ENCODE measurements at regions not wholly inside any gene's neighbourhood (a gene's known extent, or its start where the extent isn't known, plus 50 kb on each side); places are given as distances from the start of the nearest gene placed in this dataset.
"Not testable (repeated sequence)": the region's sequence is repeated elsewhere in the genome, so short reads cannot be mapped to it uniquely, and the experiment has no call there.

DNA sequence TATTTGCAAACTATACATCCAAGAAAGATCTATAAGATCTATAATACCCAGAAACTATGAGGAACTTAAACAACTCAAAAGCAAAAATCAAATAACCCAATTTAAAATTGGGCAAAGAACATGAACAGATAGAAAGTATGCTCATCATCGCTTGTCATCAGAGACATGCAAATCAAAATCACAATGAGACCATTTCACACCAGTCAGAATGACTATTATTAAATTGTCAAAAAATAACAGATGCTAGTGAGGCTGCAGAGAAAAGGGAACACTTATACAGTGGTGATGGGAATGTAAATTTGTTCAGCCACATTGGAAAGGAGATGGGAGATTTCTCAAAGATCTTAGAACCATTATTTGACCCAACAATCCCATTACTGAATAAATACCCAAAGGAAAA is 1451.7 kb upstream of the ADGRL3 start:
- TF ChIP-seq, protein P1, sequence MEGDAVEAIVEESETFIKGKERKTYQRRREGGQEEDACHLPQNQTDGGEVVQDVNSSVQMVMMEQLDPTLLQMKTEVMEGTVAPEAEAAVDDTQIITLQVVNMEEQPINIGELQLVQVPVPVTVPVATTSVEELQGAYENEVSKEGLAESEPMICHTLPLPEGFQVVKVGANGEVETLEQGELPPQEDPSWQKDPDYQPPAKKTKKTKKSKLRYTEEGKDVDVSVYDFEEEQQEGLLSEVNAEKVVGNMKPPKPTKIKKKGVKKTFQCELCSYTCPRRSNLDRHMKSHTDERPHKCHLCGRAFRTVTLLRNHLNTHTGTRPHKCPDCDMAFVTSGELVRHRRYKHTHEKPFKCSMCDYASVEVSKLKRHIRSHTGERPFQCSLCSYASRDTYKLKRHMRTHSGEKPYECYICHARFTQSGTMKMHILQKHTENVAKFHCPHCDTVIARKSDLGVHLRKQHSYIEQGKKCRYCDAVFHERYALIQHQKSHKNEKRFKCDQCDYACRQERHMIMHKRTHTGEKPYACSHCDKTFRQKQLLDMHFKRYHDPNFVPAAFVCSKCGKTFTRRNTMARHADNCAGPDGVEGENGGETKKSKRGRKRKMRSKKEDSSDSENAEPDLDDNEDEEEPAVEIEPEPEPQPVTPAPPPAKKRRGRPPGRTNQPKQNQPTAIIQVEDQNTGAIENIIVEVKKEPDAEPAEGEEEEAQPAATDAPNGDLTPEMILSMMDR (IDR thresholded peaks at IDR 0.05): no peak
- H3K36me3 Mint-ChIP-seq (ENCODE audit: unreplicated experiment): no peaks in the 10 kb centered on the region
- H3K4me1 Mint-ChIP-seq (ENCODE audit: unreplicated experiment): no peaks in the 10 kb centered on the region
- H3K9me3 Mint-ChIP-seq (ENCODE audit: unreplicated experiment): peaks cover 7% of the 10 kb centered on the region
- DNase-seq (ENCODE audit: extremely low spot score, unreplicated experiment): no peak
- H3K27ac Mint-ChIP-seq (ENCODE audit: unreplicated experiment): no peak overlapping the region
- peaks cover 4% of the 10 kb centered on the region for H3K27me3 Mint-ChIP-seq (ENCODE audit: unreplicated experiment)
- H3K4me3 Mint-ChIP-seq (ENCODE audit: unreplicated experiment): no peak overlapping the region

DNA sequence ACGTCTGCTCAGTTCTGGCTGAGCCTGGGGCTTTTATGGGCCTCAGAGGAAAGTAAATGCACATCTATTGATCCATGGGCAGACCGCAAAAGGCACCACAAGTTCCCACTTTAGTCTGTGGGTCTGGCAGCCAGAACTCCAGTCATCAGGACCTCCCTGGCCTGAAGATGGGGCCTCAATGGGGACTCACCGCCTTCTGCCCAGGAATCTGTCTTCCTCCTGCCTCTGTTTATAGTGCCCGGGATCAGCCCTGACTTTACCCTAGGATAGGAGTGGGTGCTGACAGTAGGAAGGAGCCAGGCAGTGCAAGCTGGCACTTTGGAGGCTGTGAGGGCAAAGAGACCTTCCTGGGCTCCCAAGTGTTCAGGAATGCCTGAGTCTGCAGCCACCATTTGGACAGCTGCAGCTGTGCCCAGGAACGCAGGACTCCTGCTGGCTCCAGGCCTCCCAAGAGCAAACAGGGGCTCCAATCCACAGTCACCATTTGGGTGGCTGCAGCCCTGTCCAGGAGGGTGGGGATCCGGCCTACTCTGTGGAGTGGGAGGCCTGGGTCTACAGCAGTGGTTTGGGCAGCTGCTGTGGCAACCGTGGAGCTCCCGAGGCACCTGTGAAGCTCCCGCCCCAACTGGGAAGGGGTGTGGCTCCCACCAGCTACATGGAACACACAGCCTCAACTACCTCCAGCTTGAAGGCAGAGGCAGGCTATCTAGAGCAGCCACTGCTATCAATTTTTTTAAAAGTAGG is 1440.9 kb upstream of the ADGRL3 start:
- Mint-ChIP-seq H3K4me1 (ENCODE audit: unreplicated experiment) (no peaks in the 10 kb centered on the region), H3K4me3 (ENCODE audit: unreplicated experiment) (no peak overlapping the region), H3K36me3 (ENCODE audit: unreplicated experiment) (no peaks in the 10 kb centered on the region), H3K9me3 (ENCODE audit: unreplicated experiment) (no peaks in the 10 kb centered on the region), H3K27ac (ENCODE audit: unreplicated experiment) (no peak overlapping the region), H3K27me3 (ENCODE audit: unreplicated experiment) (peaks cover 2% of the 10 kb centered on the region)
- no peak for DNase-seq (ENCODE audit: extremely low spot score, unreplicated experiment)
- TF ChIP-seq, protein P1 (IDR thresholded peaks at IDR 0.05): no peak

DNA sequence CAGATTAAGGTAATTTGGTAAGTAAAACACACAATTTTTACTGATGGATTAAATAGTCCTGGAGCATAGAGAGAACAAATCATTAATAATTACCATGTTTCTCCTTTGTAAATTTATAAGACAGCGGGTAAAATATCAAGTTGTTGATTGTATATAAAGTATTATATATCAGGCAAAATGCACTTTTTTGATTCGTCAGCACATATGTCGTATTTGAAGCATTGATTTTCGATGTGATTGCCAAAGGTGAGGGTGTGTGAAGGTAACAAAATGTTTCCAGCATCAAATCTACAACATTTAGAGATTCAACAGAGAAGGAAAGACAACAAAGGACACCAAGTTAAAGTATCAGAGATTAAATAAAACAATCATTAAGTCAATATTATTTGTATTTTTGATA is 1437.8 kb upstream of the ADGRL3 start:
- no peak overlapping the region for H3K27ac Mint-ChIP-seq (ENCODE audit: unreplicated experiment)
- no peaks in the 10 kb centered on the region for H3K27me3 Mint-ChIP-seq (ENCODE audit: unreplicated experiment)
- H3K4me1 Mint-ChIP-seq (ENCODE audit: unreplicated experiment): no peaks in the 10 kb centered on the region
- H3K9me3 Mint-ChIP-seq (ENCODE audit: unreplicated experiment): no peaks in the 10 kb centered on the region
- H3K36me3 Mint-ChIP-seq (ENCODE audit: unreplicated experiment): no peaks in the 10 kb centered on the region
- H3K4me3 Mint-ChIP-seq (ENCODE audit: unreplicated experiment): no peak overlapping the region
- DNase-seq (ENCODE audit: extremely low spot score, unreplicated experiment): no peak
- TF ChIP-seq, protein P1 (IDR thresholded peaks at IDR 0.05): no peak

DNA sequence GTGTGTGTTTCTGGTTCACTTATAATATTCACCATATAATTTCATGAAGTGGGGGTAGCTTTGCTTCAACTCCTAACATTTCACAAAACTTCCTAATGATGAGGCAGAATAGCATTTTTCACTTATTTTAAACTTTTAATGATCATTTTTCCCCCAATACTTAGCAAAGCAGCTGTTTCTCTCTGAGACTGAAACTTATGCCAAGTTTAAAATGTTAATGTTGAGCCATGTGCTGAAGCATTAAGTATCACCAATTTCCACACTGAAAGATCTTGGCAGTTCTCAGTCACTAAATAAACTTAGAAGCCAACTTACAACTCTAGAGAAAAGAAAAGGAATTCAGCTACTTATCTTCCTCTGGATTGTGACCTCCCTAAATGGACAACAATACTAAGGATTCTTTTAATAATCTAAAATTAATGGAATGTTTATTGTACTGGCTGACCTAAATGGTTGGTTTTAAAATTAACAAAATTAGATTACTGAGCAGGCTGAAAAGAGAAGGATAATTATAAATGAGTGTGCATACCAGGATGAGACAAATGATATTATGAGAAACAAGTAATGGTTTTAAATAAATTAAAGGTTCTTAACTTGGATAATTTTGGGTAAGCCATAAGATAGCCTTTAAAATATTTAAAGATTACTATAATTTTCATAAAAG is 1429.4 kb upstream of the ADGRL3 start:
- no peaks in the 10 kb centered on the region for H3K9me3 Mint-ChIP-seq (ENCODE audit: unreplicated experiment)
- TF ChIP-seq, protein P1 (IDR thresholded peaks at IDR 0.05): no peak
- no peak overlapping the region for H3K4me3 Mint-ChIP-seq (ENCODE audit: unreplicated experiment)
- H3K4me1 Mint-ChIP-seq (ENCODE audit: unreplicated experiment): no peaks in the 10 kb centered on the region
- no peaks in the 10 kb centered on the region for H3K36me3 Mint-ChIP-seq (ENCODE audit: unreplicated experiment)
- no peak overlapping the region for H3K27ac Mint-ChIP-seq (ENCODE audit: unreplicated experiment)
- H3K27me3 Mint-ChIP-seq (ENCODE audit: unreplicated experiment): peaks cover 5% of the 10 kb centered on the region
- no peak for DNase-seq (ENCODE audit: extremely low spot score, unreplicated experiment)

DNA sequence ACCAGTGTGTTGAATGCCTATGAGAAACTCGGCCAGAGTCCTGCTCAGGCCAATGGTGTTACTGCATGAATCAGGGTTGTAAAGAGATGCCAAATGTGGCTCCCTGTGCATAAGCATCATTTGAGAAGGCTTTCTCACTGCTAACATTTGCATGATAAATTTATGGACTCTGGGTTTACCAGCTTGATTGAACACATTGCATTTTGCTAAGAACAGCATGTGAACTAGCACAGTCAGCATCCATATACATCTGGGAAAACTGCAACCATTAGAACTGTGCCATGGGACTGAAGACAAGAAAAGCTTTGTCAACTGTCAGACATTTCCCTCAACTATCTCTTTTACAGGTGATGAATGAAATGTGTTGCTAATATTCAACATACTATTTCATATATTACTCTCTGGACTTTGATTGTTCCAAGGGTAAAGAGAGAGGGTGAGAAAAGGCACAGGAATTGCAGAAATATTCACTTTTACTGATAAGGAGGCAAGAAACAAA is 1427.4 kb upstream of the ADGRL3 start:
- H3K4me1 Mint-ChIP-seq (ENCODE audit: unreplicated experiment): no peaks in the 10 kb centered on the region
- TF ChIP-seq, protein P1 (IDR thresholded peaks at IDR 0.05): no peak
- H3K4me3 Mint-ChIP-seq (ENCODE audit: unreplicated experiment): no peak overlapping the region
- H3K9me3 Mint-ChIP-seq (ENCODE audit: unreplicated experiment): no peaks in the 10 kb centered on the region
- no peaks in the 10 kb centered on the region for H3K36me3 Mint-ChIP-seq (ENCODE audit: unreplicated experiment)
- no peak overlapping the region for H3K27ac Mint-ChIP-seq (ENCODE audit: unreplicated experiment)
- H3K27me3 Mint-ChIP-seq (ENCODE audit: unreplicated experiment): peaks cover 5% of the 10 kb centered on the region
- no peak for DNase-seq (ENCODE audit: extremely low spot score, unreplicated experiment)

DNA sequence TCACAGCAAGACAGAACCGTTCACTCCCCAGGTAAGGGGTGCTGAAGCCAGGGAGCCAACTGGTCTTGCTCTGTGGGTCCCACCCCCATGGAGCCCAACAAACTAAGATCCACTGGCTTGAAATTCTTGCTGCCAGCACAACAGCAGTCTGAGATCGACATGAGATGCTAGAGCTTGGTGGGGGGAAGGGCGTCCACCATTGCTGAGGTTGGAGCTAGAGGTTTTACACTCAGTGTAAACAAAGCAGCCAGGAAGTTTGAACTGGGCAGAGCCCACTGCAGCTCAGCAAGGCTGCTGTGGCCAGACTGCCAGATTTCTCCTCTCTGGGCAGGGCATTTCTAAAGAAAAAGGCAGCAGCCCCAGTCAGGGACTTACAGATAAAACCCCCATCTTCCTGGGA is 1419.9 kb upstream of the ADGRL3 start:
- DNase-seq (ENCODE audit: extremely low spot score, unreplicated experiment); H3K27ac Mint-ChIP-seq (ENCODE audit: unreplicated experiment); H3K4me3 Mint-ChIP-seq (ENCODE audit: unreplicated experiment); H3K36me3 Mint-ChIP-seq (ENCODE audit: unreplicated experiment); H3K9me3 Mint-ChIP-seq (ENCODE audit: unreplicated experiment); H3K4me1 Mint-ChIP-seq (ENCODE audit: unreplicated experiment); H3K27me3 Mint-ChIP-seq (ENCODE audit: unreplicated experiment): not testable (repeated sequence)
